KMS-11 (cell line): ENCODE measurements at regions not wholly inside any gene's neighbourhood (a gene's known extent, or its start where the extent isn't known, plus 50 kb on each side); places are given as distances from the start of the nearest gene placed in this dataset.

ENCODE experiments used
- H2AFZ ChIP-seq: fragments of 200-600 bp; sonication (generic); 2 replicates; pipeline ENCODE4 v1.6.1; 2016; ENCODE audit warnings: antibody characterized with exemption, mixed run types, low read depth
- H3K27ac ChIP-seq: fragments of 200-600 bp; sonication (generic); 2 replicates; pipeline ENCODE4 v1.6.1; 2016; ENCODE audit warnings: mild to moderate bottlenecking, mixed run types
- H3K27me3 ChIP-seq: fragments of 200-600 bp; sonication (generic); 2 replicates; pipeline ENCODE4 v1.6.1; 2017; ENCODE audit warnings: mild to moderate bottlenecking, low read depth, mixed run types, moderate library complexity; ENCODE audit not compliant: insufficient read depth
- H3K36me3 ChIP-seq: fragments of 200-600 bp; sonication (generic); 2 replicates; pipeline ENCODE4 v1.6.1; 2017; ENCODE audit warnings: mild to moderate bottlenecking, mixed run types; ENCODE audit not compliant: insufficient read depth
- H3K4me1 ChIP-seq: fragments of 200-600 bp; sonication (generic); 2 replicates; pipeline ENCODE4 v1.6.1; 2016; ENCODE audit warnings: mild to moderate bottlenecking, low read depth, mixed run types; ENCODE audit not compliant: poor library complexity, severe bottlenecking
- H3K4me2 ChIP-seq: fragments of 200-600 bp; sonication (generic); 2 replicates; pipeline ENCODE4 v1.7.0; 2016; ENCODE audit warnings: mild to moderate bottlenecking, mixed run types
- H3K4me3 ChIP-seq: fragments of 200-600 bp; sonication (generic); IDR thresholded peaks from 2 replicates; pipeline ENCODE4 v1.6.1; 2017; ENCODE audit warnings: low read depth, low read length, mixed read lengths; ENCODE audit not compliant: insufficient read depth
- H3K79me2 ChIP-seq: fragments of 200-600 bp; sonication (generic); 2 replicates; pipeline ENCODE4 v1.6.1; 2016; ENCODE audit warnings: low read depth, mixed run types; ENCODE audit not compliant: insufficient read depth
- H3K9ac ChIP-seq: fragments of 200-600 bp; sonication (generic); 2 replicates; pipeline ENCODE4 v1.6.1; 2016; ENCODE audit warnings: mild to moderate bottlenecking, mixed run types
- H4K20me1 ChIP-seq: fragments of 200-600 bp; sonication (generic); 2 replicates; pipeline ENCODE4 v1.6.1; 2016; ENCODE audit warnings: mild to moderate bottlenecking, mixed run types; ENCODE audit not compliant: insufficient read depth
- CTCF ChIP-seq: fragments of 200-600 bp; sonication (generic); conservative IDR thresholded peaks from 2 replicates; pipeline ENCODE4 v1.6.1; 2017; ENCODE audit warnings: low read depth, mild to moderate bottlenecking, antibody characterized with exemption, low read length, moderate library complexity, mixed read lengths

GRCh38 chr13:26473571-26474230, 83.8 kb upstream of the WASF3 start:
- Histone ChIP-seq H3K9ac (no peak overlapping the region), H3K4me2 (no peak overlapping the region), H3K27me3 (no peaks in the 10 kb centered on the region), H3K4me1 (no peaks in the 10 kb centered on the region), H2AFZ (no peak overlapping the region), H3K4me3 (no peak overlapping the region), H3K27ac (no peak overlapping the region), H3K36me3 (no peaks in the 10 kb centered on the region), H4K20me1 (no peaks in the 10 kb centered on the region), H3K79me2 (no peaks in the 10 kb centered on the region)
- TF ChIP-seq CTCF, result no peak

- Histone ChIP-seq H3K4me1 (no peaks in the 10 kb centered on the region), H2AFZ (no peak overlapping the region), H3K79me2 (no peaks in the 10 kb centered on the region), H3K4me3 (no peak overlapping the region), H3K27me3 (no peaks in the 10 kb centered on the region), H3K4me2 (no peak overlapping the region), H3K27ac (no peak overlapping the region), H3K36me3 (no peaks in the 10 kb centered on the region), H4K20me1 (no peaks in the 10 kb centered on the region), H3K9ac (no peak overlapping the region)
- no peak for TF ChIP-seq CTCF
Measured at GRCh38 chr13:26474286-26474685, 83.2 kb upstream of the WASF3 start.

GRCh38 chr13:26475176-26476110, 82.0 kb upstream of the WASF3 start:
- H3K27ac ChIP-seq, result no peak overlapping the region
- no peak overlapping the region for H3K9ac ChIP-seq
- H3K4me2 ChIP-seq, result no peak overlapping the region
- no peaks in the 10 kb centered on the region for H3K4me1 ChIP-seq
- no peak overlapping the region for H3K4me3 ChIP-seq
- no peaks in the 10 kb centered on the region for H4K20me1 ChIP-seq
- no peak for TF ChIP-seq CTCF
- H3K27me3 ChIP-seq, result no peaks in the 10 kb centered on the region
- no peaks in the 10 kb centered on the region for H3K79me2 ChIP-seq
- H2AFZ ChIP-seq, result no peak overlapping the region
- no peaks in the 10 kb centered on the region for H3K36me3 ChIP-seq

DNA sequence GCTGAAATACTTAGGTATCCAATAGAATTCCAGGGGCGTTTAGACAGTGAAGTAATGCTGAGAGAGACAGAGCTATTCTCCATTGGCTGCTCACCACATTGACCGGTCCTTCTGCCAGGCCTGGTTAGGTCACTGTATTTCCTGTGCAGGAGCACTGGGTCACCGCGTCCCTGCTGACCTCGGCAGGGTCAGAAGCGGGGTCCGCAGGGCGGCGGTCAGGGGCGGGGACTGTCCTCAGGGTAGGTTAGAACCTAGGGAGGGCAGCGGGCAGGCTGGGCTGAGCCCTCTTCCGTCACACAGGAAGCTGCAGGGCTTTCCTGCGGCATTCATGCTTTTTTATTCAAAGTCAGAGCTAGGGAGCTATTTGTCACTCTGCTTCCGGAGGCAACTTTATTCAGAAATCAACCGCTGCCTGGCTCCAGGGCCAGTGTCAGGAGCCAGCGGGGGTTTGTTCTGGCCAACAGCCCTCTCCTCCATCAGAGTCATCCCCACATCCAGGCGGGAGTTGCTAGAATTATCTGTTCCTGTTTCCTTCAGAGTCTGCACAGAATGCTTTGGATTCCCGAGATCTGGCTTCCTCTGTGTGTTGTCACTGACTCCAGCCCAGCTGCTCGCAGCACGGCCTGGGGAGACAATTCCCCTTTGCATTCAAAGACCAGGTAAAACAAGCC, 81.2 kb upstream of the WASF3 start:
- H3K9ac ChIP-seq, result no peak overlapping the region
- no peak overlapping the region for H3K4me3 ChIP-seq
- no peak overlapping the region for H2AFZ ChIP-seq
- no peak overlapping the region for H3K4me2 ChIP-seq
- no peaks in the 10 kb centered on the region for H4K20me1 ChIP-seq
- no peaks in the 10 kb centered on the region for H3K4me1 ChIP-seq
- no peaks in the 10 kb centered on the region for H3K36me3 ChIP-seq
- no peaks in the 10 kb centered on the region for H3K79me2 ChIP-seq
- H3K27me3 ChIP-seq, result no peaks in the 10 kb centered on the region
- TF ChIP-seq CTCF, result no peak
- no peak overlapping the region for H3K27ac ChIP-seq
